ENCODE measurements at regions not wholly inside any gene's neighbourhood (a gene's known extent, or its start where the extent isn't known, plus 50 kb on each side); places are given as distances from the start of the nearest gene placed in this dataset.
"Not testable (repeated sequence)": the region's sequence is repeated elsewhere in the genome, so short reads cannot be mapped to it uniquely, and the experiment has no call there.

DNA sequence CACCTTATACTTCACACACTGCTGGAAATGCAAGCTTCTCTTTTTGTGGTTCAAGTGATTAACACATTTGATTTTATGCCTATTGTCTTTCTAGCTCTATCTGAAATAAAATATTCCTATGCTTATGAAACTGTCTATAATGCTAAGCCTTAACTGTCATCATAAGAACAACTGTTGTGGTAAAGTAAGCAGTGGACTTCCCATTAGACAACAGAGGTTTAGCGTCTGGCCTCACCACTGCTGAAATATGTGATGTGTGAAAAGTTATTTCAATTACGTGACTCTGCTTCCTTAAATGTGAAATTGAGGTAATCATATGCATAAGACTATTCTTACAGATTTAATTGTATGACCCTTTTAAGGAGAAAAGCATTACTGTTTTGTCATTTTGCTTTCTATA is 140.2 kb upstream of the LYSMD4 start:
- no peak overlapping the region for H3K4me3 Mint-ChIP-seq
- H3K27ac Mint-ChIP-seq = no peak overlapping the region
- H3K27me3 Mint-ChIP-seq = no peaks in the 10 kb centered on the region
- DNase-seq (no peak), ATAC-seq (replicated peaks) (no peak)
- H3K4me1 Mint-ChIP-seq = no peaks in the 10 kb centered on the region
- H3K9me3 Mint-ChIP-seq = no peaks in the 10 kb centered on the region
- H3K36me3 Mint-ChIP-seq = no peaks in the 10 kb centered on the region

DNA sequence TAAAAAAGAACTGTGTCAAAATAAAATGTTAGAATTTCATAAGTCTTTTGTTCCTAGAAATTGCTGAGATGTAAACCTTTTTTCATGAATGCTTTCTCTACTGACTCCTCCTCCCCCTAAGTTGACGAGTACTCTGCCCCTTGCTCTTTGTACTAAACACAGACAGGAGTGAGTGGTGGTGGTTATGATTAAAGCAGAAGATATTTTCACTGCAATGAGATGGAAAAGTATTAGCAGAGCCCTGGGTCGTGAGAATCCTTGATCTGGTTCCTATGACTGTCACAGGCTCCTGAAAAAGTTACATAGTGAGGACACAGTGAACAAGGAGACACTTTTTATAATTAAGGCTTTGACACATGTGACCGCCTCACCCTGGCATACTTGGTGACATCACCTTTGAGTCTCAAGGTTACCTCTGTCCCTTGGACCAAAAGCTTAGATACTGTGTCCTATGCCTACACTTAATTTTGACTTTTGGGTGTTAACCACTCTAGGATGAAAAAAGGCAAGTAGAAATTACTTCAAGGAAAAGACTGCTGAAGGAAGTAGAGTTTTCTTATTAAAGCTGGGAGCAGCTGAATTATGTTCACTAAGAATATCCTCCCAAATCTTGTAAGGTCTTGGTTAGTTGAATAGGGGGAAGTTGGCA is 130.4 kb upstream of the LYSMD4 start:
- H3K27me3 Mint-ChIP-seq = no peaks in the 10 kb centered on the region

DNA sequence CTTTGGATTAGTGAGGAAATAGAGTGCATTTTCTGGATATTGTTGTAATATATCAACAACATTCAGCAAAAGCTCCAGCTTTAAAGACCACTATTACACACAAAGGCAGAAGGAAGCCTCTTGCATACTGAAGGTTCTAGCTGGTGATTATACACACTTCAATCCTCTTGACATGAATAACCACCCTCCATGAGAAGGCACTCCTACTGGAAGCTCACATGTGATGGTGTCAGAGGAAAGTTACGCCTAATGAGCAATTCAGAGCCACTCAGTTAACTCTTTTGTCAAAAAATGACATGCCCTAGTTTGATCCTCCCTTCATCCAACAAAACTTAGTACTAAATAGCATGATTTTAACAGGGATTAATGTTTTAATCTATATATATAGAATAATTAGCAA is 124.6 kb upstream of the LYSMD4 start:
- no peak overlapping the region for H3K4me3 Mint-ChIP-seq
- DNase-seq = no peak
- no peak for ATAC-seq (replicated peaks)
- no peaks in the 10 kb centered on the region for H3K4me1 Mint-ChIP-seq
- H3K27me3 Mint-ChIP-seq = no peaks in the 10 kb centered on the region
- no peak overlapping the region for H3K27ac Mint-ChIP-seq
- H3K36me3 Mint-ChIP-seq = peaks cover 0 to 7% of the 10 kb centered on the region in 2 donors
- no peaks in the 10 kb centered on the region for H3K9me3 Mint-ChIP-seq

More for the DNA sequence above, 130.4 kb upstream of the LYSMD4 start:
- DNase-seq (no peak), ATAC-seq (replicated peaks) (no peak)
- Mint-ChIP-seq H3K36me3 (peaks cover 0 to 7% of the 10 kb centered on the region in 2 donors), H3K9me3 (no peaks in the 10 kb centered on the region), H3K27ac (no peak overlapping the region), H3K4me1 (no peaks in the 10 kb centered on the region), H3K4me3 (no peak overlapping the region)

DNA sequence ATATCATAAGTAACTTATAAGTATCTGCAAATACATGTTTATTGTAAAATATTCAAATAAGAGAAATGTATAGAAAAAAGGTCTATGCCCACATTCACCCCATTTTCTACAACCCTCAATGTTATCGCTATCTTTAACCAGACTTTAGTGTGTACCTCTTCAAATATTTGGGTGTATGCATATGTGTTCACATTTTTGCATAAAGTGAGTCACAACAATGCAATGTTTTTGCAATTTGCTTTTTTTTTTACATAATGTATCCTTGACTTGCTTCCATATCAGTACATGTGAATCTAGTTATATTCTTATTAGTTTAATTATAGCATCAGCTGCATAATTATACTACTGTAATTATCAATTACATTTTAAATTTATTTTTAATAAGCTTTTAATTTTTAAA is 117.3 kb upstream of the LYSMD4 start:
- H3K4me1 Mint-ChIP-seq = peaks cover 0 to 2% of the 10 kb centered on the region in 2 donors
- H3K27me3 Mint-ChIP-seq = no peaks in the 10 kb centered on the region
- DNase-seq (no peak), ATAC-seq (replicated peaks) (no peak)
- no peak overlapping the region for H3K27ac Mint-ChIP-seq
- peaks cover 0 to 10% of the 10 kb centered on the region in 2 donors for H3K36me3 Mint-ChIP-seq
- H3K4me3 Mint-ChIP-seq = no peak overlapping the region
- H3K9me3 Mint-ChIP-seq = no peaks in the 10 kb centered on the region

DNA sequence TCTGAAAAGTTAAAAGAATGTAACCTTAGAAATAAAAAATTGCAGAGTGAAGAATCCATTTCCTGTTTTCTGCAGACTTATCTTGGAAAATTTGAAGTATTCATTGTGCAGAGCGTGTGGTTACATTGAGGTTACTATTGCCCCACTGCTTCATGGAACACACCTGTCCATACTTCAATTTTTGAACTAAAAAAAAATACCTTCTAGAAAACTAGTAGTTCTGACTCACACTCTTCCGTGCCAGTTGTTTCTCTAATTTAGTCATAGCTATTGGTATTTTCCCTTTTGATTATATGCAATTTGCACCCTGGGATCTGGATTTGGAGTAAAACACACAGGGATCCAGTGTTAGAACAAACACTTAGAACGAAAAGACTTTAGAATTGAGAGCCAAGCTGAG is 111.8 kb upstream of the LYSMD4 start:
- H3K4me1 Mint-ChIP-seq = peaks cover 0 to 5% of the 10 kb centered on the region in 2 donors
- H3K36me3 Mint-ChIP-seq = peaks cover under 1 to 7% of the 10 kb centered on the region in 2 donors
- H3K27ac Mint-ChIP-seq = no peak overlapping the region
- no peaks in the 10 kb centered on the region for H3K9me3 Mint-ChIP-seq
- H3K27me3 Mint-ChIP-seq = no peaks in the 10 kb centered on the region
- no peak for DNase-seq
- no peak overlapping the region for H3K4me3 Mint-ChIP-seq
- peak; percentile 93 to 94 for ATAC-seq (replicated peaks)

DNA sequence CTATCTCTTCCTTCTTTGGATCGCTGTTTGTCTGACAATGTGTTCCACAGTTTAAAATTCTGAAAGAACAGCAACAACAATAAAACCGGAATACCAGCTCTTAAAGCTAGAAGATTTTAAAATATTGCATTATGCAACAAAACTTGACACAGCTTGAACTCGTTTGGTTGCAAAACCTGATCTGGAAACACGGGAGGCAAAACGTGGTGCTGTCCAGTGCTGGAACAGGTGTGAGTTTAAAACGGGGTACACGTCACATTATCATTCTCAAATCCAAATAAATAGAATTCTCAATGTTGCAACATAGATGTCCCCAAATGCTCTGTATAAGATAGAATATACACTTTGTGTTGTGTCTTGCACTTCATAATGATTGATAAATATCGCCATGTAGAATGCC is 110.9 kb upstream of the LYSMD4 start:
- Mint-ChIP-seq H3K36me3 (peaks cover 4 to 11% of the 10 kb centered on the region in 2 donors), H3K27ac (no peak overlapping the region), H3K4me3 (no peak overlapping the region), H3K4me1 (peaks cover 0 to 5% of the 10 kb centered on the region in 2 donors), H3K27me3 (no peaks in the 10 kb centered on the region), H3K9me3 (no peaks in the 10 kb centered on the region)
- DNase-seq (no peak), ATAC-seq (replicated peaks) (no peak)

DNA sequence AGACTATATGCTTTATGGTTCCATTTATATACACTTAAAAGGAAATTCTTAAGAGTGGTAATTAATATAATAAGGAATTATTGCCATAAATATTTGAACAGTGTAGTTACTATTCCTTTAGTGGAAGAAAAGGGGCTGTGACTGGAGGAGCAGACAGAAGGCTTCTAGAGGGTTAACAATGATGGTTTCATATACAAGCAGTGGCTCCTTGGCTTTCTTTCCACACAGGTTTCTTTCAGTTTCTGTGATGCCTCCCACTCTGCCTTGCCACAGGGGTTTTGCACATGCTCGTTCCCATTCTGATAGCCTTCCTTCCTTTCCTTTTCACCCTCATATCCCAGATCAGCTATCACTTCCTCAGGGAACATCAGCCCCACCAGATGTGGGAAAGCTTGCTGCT is 108.8 kb upstream of the LYSMD4 start:
- Mint-ChIP-seq H3K27ac (no peak overlapping the region), H3K4me1 (peaks cover 0 to 5% of the 10 kb centered on the region in 2 donors), H3K4me3 (no peak overlapping the region), H3K36me3 (peaks cover 7 to 15% of the 10 kb centered on the region in 2 donors), H3K27me3 (no peaks in the 10 kb centered on the region), H3K9me3 (no peaks in the 10 kb centered on the region)
- DNase-seq (no peak), ATAC-seq (replicated peaks) (no peak)

DNA sequence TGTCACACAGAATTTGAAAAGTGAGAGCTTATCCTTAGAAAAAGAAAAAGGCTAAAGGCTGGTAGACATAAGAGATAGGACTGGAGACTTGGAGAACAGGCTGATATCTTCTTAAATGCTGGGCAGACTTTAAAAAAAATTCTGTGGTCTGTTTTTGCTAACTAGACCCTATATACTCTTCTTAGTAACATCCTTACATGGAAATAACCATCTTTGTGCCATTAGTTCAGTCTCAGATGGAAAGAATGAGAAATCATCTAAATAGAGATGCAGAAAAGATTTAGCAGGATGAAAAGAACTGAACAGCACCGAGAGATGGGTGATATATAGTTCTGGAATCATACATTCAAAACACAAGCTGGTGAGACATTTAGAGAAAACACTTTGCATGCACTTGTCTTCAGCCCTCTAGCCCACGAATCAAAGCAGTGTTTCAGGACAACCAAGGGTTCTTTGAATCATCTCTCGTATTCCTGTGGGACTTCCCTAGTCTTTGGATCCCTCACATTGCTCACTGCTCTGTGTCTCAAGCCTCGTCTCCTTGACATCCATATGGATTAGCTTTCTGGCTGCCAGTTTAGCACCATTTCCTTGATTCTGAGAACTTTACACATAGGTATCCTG is 93.0 kb upstream of the LYSMD4 start:
- Mint-ChIP-seq H3K27ac (no peak overlapping the region), H3K4me3 (no peak overlapping the region), H3K36me3 (peaks cover 27 to 33% of the 10 kb centered on the region in 2 donors), H3K9me3 (peaks cover 0 to 9% of the 10 kb centered on the region in 2 donors), H3K4me1 (no peaks in the 10 kb centered on the region), H3K27me3 (no peaks in the 10 kb centered on the region)
- no peak for DNase-seq
- peak in 1 of 2 donors; percentile 18 for ATAC-seq (replicated peaks)

DNA sequence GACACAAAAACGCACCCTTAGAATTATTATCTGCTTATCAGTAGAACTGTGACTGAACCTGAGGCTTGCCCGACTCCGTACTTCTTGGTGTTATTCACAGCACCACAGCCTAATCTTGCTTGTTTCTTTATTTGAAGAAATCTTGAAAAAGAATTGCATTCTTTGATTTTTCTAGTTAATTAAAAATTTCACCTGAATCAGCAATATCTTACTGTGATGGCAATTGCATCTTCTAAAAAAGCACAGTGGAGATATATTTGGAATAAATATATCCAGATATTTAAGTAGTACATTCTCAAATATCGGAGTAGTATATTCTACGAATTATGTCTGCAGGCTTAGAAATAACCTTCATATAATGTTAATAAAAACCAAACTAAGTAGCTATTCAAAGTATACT is 90.1 kb upstream of the LYSMD4 start:
- no peak for DNase-seq
- peaks cover 19 to 32% of the 10 kb centered on the region in 2 donors for H3K36me3 Mint-ChIP-seq
- no peak for ATAC-seq (replicated peaks)
- no peak overlapping the region for H3K4me3 Mint-ChIP-seq
- H3K27ac Mint-ChIP-seq = no peak overlapping the region
- H3K4me1 Mint-ChIP-seq = no peaks in the 10 kb centered on the region
- H3K9me3 Mint-ChIP-seq = peaks cover 0 to 8% of the 10 kb centered on the region in 2 donors
- H3K27me3 Mint-ChIP-seq = no peaks in the 10 kb centered on the region

DNA sequence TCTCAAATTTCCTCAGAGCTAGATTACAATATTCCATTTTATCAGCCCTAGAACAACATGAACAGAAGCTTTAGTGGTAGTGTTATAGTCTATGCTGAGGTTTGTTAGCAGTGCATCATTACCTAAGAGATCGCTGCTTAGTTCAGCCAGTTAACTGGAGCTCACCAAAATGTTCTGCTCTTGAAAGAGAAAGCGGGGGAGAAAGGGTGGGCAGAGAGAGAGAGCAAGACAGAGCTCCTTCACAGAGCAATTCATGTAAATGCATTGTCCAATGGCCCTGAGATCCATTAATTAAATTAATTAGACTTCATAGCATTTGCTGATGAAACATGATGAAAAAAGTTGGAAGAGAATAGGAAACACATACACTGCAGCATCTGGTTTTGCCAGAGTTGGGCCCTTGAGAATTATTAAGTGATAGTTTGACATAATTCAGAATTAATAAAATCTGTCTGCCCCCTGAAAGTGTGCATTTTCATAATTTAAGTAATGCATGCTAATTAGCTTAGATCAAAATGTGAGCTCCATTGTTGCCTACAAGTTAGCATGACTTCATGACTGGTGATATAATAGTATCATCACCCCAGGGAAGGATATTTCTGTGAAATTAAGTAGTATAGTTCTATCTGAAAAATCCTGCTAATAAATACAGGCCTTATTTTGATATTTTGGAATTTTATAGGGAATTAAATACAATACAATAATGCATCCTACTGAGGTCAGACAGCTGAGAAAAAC is 86.9 kb upstream of the LYSMD4 start:
- Mint-ChIP-seq H3K4me3 (no peak overlapping the region), H3K4me1 (no peaks in the 10 kb centered on the region), H3K36me3 (peaks cover 17 to 37% of the 10 kb centered on the region in 2 donors), H3K27ac (no peak overlapping the region), H3K9me3 (peaks cover 0 to 3% of the 10 kb centered on the region in 2 donors), H3K27me3 (no peaks in the 10 kb centered on the region)
- DNase-seq = no peak
- no peak for ATAC-seq (replicated peaks)

DNA sequence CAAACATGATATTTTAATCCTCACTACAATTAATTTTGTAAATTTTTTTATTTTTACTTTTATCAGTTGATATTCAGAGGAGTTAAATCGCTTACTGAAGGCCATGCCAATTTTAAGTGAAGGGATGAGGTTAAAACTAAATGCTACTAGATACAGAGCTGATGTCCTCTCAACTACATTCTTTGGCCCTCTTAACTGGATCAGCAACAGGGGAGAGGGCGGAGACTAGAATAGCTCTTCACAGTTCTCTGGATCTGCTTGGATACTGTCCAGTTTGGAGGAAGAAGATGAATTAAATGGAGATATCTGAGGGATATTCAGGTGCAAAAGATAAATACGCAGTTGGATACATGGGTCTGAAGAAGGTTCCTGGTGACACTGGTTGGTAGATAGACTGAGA is 85.6 kb upstream of the LYSMD4 start:
- Mint-ChIP-seq H3K4me3 (no peak overlapping the region), H3K36me3 (peaks cover 13 to 27% of the 10 kb centered on the region in 2 donors), H3K4me1 (no peaks in the 10 kb centered on the region), H3K27me3 (no peaks in the 10 kb centered on the region), H3K27ac (no peak overlapping the region), H3K9me3 (peaks cover 0 to under 1% of the 10 kb centered on the region in 2 donors)
- DNase-seq = no peak
- ATAC-seq (replicated peaks) = no peak

DNA sequence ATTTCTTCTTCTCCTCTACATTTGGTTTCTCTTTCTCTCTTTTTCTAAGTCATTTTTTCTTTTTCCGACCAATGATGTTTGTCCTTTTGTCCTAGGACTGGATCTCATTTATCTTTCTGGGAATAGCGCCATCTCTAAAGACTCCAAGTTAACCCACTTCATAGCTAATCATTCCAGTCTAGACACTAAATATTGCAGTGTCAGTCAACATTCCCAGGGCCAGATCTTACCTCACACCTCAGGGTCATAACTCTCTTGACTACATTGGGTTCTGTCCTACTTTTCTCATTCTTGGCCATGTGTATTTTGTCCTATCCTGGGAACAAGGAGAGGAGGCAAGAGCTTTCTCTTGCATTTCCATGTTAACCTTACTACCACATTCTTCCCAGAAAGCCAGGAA is 83.6 kb upstream of the LYSMD4 start:
- not testable (repeated sequence) for H3K27ac Mint-ChIP-seq; H3K27me3 Mint-ChIP-seq; DNase-seq; H3K4me3 Mint-ChIP-seq; ATAC-seq (replicated peaks); H3K9me3 Mint-ChIP-seq; H3K4me1 Mint-ChIP-seq
- peaks cover 18 to 27% of the 10 kb centered on the region in 2 donors for H3K36me3 Mint-ChIP-seq

DNA sequence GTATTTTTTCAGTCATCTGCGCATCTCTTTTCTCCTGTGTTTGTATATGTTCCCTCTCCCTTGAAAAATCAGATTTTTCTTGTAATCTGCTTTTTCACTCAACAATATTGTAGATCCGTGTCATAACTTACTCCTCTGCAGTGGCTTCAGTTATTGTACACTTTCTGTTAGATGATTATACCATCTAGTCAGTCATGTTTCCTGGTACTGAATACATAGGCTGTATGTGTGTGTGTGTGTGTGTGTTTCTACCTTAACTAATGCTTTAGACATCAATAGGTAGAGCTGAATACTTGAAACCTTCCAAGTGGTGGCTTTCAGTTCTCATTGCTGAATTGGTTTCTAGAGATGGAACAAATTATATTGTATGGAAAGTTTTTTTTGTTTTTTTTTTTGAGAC is 77.4 kb upstream of the LYSMD4 start:
- not testable (repeated sequence) for H3K27me3 Mint-ChIP-seq; H3K27ac Mint-ChIP-seq; ATAC-seq (replicated peaks); DNase-seq; H3K4me3 Mint-ChIP-seq; H3K9me3 Mint-ChIP-seq
- Mint-ChIP-seq H3K36me3 (peaks cover 7 to 16% of the 10 kb centered on the region in 2 donors), H3K4me1 (peaks cover 5 to 20% of the 10 kb centered on the region in 2 donors)

DNA sequence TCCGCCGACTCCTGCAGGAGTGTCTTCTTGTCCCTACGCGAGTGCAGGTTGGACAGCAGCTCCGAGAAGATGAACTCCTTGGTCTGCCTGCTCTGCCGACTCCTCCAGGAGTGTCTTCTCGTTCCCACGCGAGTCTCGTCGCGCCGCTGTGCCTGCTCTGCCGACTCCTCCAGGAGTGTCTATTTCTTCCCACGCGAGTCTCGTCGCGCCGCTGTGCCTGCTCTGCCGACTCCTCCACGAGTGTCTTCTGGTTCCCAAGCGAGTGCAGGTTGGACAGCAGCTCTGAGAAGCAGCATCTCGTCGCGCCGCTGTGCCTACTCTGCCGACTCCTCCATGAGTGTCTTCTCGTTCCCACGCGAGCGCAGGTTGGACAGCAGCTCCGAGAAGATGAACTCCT is 66.6 kb upstream of the LYSMD4 start:
- not testable (repeated sequence) for ATAC-seq (replicated peaks); H3K4me3 Mint-ChIP-seq; H3K27ac Mint-ChIP-seq; H3K36me3 Mint-ChIP-seq; DNase-seq; H3K27me3 Mint-ChIP-seq; H3K4me1 Mint-ChIP-seq; H3K9me3 Mint-ChIP-seq
